SK-N-MC (cell line): ENCODE measurements at regions not wholly inside any gene's neighbourhood (a gene's known extent, or its start where the extent isn't known, plus 50 kb on each side); places are given as distances from the start of the nearest gene placed in this dataset.

ENCODE experiments used
- EZH2 ChIP-seq: fragments of 200-600 bp; sonication (generic); IDR thresholded peaks from one replicate; pipeline ENCODE4 v1.6.1; 2017; ENCODE audit warnings: antibody characterized with exemption
- FOXP2 ChIP-seq: optimal IDR thresholded peaks from 2 replicates; pipeline ENCODE3; 2011; ENCODE audit warnings: mild to moderate bottlenecking, moderate library complexity; ENCODE audit not compliant: insufficient read depth; ENCODE audit errors: extremely low read length, control extremely low read depth
- POLR2AphosphoS5 ChIP-seq: IDR thresholded peaks from 2 replicates; pipeline ENCODE4 v1.6.1; 2012; ENCODE audit warnings: mild to moderate bottlenecking, low read depth, low read length, borderline replicate concordance

DNA sequence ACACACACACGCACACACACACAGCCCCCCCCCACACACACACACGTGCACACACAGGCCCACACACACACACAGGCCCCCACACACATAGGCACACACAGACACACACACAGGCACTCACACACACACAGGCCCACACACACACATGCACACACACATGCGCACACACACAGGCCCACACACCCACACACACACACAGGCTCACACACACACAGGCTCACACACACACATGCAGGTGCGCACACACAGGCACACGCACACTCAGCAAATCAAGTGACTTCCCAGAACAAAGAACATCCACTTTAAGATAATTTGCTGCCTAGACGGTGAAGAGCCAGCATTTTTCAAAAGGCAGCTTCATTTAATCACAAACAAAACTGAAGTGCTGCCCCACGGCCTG, 78.5 kb upstream of the FBRSL1 start:
- TF ChIP-seq POLR2AphosphoS5, result no peak
- no peak for TF ChIP-seq EZH2
- no peak for TF ChIP-seq FOXP2
